Pancreas (tissue), 10 donors: ENCODE measurements at regions not wholly inside any gene's neighbourhood (a gene's known extent, or its start where the extent isn't known, plus 50 kb on each side); places are given as distances from the start of the nearest gene placed in this dataset.

ENCODE experiments used
- ATAC-seq, 4 donors: fragments of 200-7000 bp; cut with Tn5 transposase; one replicate each; pipeline versions ENCODE4 v1.8.0 to v1.9.1; 2020; ENCODE audit warnings: mild to moderate bottlenecking in 4 of 4, moderate library complexity in 4 of 4
- DNase-seq, 6 donors: peaks; one replicate each; pipeline ENCODE4 v3.0.0-alpha.2; 2020
- FAIRE-seq: peaks from 2 replicates; lab custom pipeline; 2012; peaks lifted over from hg19 to GRCh38; lab: Jason Lieb, UNC
- H3K27ac ChIP-seq, 4 donors: fragments of 200-600 bp; sonication (generic); 1 replicate in 3 of 4; 2 replicates in 1 of 4; pipeline versions ENCODE4 v1.5.0 to v1.8.0; 2020
- H3K27me3 ChIP-seq, 4 donors: fragments of 200-600 bp; one replicate each; pipeline ENCODE4 v1.8.0; 2021
- H3K36me3 ChIP-seq, 3 donors: fragments of 200-600 bp; sonication (generic) in 1 of 3; one replicate each; pipeline versions ENCODE4 v1.5.0 to v1.8.0; 2020 to 2021
- H3K4me1 ChIP-seq, 3 donors: fragments of 200-600 bp; one replicate each; pipeline ENCODE4 v1.8.0; 2021
- H3K4me3 ChIP-seq, 4 donors: fragments of 200-600 bp; sonication (generic) in 2 of 4; one replicate each; pipeline versions ENCODE4 v1.5.0 to v1.8.0; 2020 to 2021
- H3K9me3 ChIP-seq, 4 donors: fragments of 200-600 bp; one replicate each; pipeline ENCODE4 v1.8.0; 2021
- CTCF ChIP-seq, 4 donors: fragments of 200-600 bp; sonication (generic) in 3 of 4; IDR thresholded peaks; one replicate each; pipeline versions ENCODE4 v1.5.0 to v1.8.0; 2021; ENCODE audit warnings: antibody characterized with exemption in 4 of 4
- WGBS, 2 donors: extraction: QIAGEN DNeasy Blood & Tissue Kit; methylation state at CpG; one replicate each; pipeline ENCODE4 v1.1.7; 2013; 5-methylcytosine and 5-hydroxymethylcytosine counted together
- intact Hi-C, 3 donors: fragments of 100-400 bp; cut with DNase I; formaldehyde crosslinking; loops; one replicate each; pipeline versions ENCODE4 v1.11.1 to v1.14.2; 2022
- donor health status: healthy with polysubstance abuse.
- donor health status: DM: no; HTN: no; CAD: no; lungs with moderate emphysema.
- donor health status: DM: no; HTN: no; CAD: no.
- donor health status: control.
- donor health status: control.
- donor health status: Bipolar disorder and iron deficiency.
- donor health status: DM: yes; HTN: yes; CAD: no.
- donor health status: DM: no; HTN: no; CAD: no.
- donor health status: DM: no; HTN: no; CAD: no.
- donor health status: DM: yes; HTN: yes; CAD: no.

GRCh38 chrX:99397879-99398278, 1012.2 kb downstream of the PCDH19 start:
- TF ChIP-seq CTCF (IDR thresholded peaks at IDR 0.05): no peak
- intact Hi-C loops: no loop called here
- Histone ChIP-seq H3K27ac (no peak overlapping the region), H3K4me3 (no peak overlapping the region), H3K36me3 (no peaks in the 10 kb centered on the region), H3K27me3 (no peaks in the 10 kb centered on the region), H3K4me1 (no peaks in the 10 kb centered on the region), H3K9me3 (no peaks in the 10 kb centered on the region)
- no peak for DNase-seq
- no peak for ATAC-seq
- no peak for FAIRE-seq
- 35 to 56% methylated on average over 1 of the region's 1 CpG for WGBS, 2 donors

- DNase-seq: no peak
- 78 to 85% methylated on average over 2 of the region's 2 CpGs for WGBS, 2 donors
- Histone ChIP-seq H3K4me3 (no peak overlapping the region), H3K4me1 (no peaks in the 10 kb centered on the region), H3K27me3 (no peaks in the 10 kb centered on the region), H3K9me3 (no peaks in the 10 kb centered on the region), H3K36me3 (no peaks in the 10 kb centered on the region), H3K27ac (no peak overlapping the region)
- no peak for ATAC-seq
- no peak for FAIRE-seq
- no peak for TF ChIP-seq CTCF (IDR thresholded peaks at IDR 0.05)
- intact Hi-C loops: no loop called here
Measured at GRCh38 chrX:99394456-99394855, 1015.6 kb downstream of the PCDH19 start.

DNA sequence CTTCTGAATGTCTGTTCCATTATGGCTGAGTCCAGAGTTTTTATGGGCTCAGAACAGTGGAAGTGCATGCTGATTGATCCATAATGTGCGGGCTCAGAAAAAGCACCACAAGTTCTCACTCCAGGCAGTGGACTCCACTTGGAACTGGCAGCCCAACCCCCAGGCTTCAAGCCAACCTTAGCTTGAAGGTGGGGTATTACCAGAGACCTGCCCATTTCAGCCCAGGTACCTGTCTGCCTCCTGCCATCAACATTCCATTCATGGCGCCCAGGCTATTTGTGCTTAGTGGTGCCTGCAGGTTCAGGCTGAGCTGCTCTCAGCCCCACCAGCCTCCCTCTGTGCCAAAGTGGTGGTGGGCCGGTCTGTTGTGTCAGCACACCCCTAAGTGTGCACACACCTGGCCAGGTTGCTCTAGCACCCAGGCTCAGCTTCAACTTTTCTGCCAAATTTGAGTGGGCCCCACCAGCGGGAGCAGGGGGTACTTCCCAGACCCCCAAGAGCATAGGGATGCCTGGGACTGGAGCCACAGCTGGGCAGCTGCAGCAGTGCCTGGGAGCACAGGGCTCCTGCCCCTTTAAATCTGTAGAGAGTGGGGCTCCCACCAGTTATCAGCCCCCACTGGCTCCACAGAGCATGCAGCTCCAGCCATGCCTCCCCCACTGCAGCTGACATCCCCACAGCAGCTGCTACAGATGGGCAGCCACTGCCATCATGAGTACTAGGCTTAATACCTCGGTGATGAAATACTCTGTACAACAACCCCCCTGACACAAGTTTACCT, 1025.3 kb downstream of the PCDH19 start:
- no peaks in the 10 kb centered on the region for H3K4me1 ChIP-seq
- H3K27ac ChIP-seq: no peak overlapping the region
- intact Hi-C loops: no loop called here
- H3K27me3 ChIP-seq: peaks cover 0 to 14% (median 0%) of the 10 kb centered on the region in 4 donors
- 65 to 69% methylated on average over 5 of the region's 5 CpGs for WGBS, 2 donors
- no peak for FAIRE-seq
- no peaks in the 10 kb centered on the region for H3K36me3 ChIP-seq
- DNase-seq: peak in 1 of 6 donors; percentile 4
- no peak overlapping the region for H3K4me3 ChIP-seq
- no peaks in the 10 kb centered on the region for H3K9me3 ChIP-seq
- ATAC-seq: no peak
- TF ChIP-seq CTCF (IDR thresholded peaks at IDR 0.05): no peak

DNA sequence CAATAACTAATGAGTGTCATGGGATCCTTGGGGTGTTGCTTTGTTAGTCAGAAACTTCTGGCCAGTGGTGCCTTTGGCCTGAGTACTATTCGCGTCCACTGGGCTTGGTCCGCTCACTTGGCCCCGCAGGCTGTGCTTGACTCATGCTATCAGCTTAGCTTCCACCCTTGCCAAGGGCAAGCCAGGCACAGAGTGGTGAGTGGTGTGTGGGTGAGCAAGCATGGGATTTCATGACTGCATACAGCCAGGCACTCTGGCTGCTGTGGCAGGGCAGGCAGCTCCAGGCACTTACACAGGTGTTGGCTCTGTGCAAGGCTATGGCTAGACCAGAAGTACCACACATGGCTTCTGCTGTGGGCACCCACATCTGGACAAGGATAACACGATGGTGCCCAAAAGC, 1026.3 kb downstream of the PCDH19 start:
- Histone ChIP-seq H3K27me3 (peaks cover 0 to 18% (median 0%) of the 10 kb centered on the region in 4 donors), H3K4me1 (no peaks in the 10 kb centered on the region), H3K9me3 (no peaks in the 10 kb centered on the region), H3K36me3 (no peaks in the 10 kb centered on the region), H3K27ac (no peak overlapping the region), H3K4me3 (no peak overlapping the region)
- intact Hi-C loops: no loop called here
- DNase-seq (peak in 1 of 6 donors; percentile 4), ATAC-seq (no peak), FAIRE-seq (no peak)
- no peak for TF ChIP-seq CTCF (IDR thresholded peaks at IDR 0.05)
- 79 to 88% methylated on average over 5 of the region's 5 CpGs for WGBS, 2 donors

DNA sequence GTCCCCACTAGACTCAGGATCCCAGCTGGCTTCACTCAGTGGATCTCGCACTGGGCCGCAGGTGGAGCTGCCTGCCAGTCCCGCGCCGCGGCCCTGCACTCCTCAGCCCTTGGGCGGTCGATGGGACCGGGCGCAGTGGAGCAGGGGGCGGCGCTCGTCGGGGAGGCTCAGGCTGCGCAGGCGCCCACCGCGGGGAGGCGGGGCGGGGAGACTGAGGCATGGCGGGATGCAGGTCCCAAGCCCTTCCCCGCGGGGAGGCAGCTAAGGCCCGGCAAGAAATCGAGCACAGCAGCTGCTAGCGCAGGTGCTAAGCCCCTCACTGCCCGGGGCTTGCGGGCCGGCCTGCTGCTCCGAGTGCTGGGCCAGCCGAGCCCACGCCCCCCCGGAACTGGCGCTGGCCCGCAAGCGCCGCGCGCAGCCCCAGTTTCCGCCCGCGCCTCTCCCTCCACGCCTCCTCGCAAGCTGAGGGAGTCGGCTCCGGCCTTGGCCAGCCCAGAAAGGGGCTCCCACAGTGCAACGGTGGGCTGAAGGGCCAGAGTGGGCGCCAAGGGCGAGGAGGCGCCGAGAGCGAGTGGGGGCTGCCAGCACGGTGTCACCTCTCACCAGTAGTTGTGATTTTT, 1038.0 kb downstream of the PCDH19 start:
- peak in 1 of 6 donors; percentile 39 for DNase-seq

More for the DNA sequence above, 1038.0 kb downstream of the PCDH19 start:
- intact Hi-C loops: no loop called here
- TF ChIP-seq CTCF (IDR thresholded peaks at IDR 0.05): no peak
- Histone ChIP-seq H3K4me1 (no peaks in the 10 kb centered on the region), H3K4me3 (no peak overlapping the region), H3K27ac (no peak overlapping the region), H3K9me3 (no peaks in the 10 kb centered on the region), H3K27me3 (peaks cover 0 to 4% (median 0%) of the 10 kb centered on the region in 4 donors), H3K36me3 (no peaks in the 10 kb centered on the region)
- 67 to 90% methylated on average over 41 to 53 of the region's 53 CpGs for WGBS, 2 donors
- ATAC-seq (no peak), FAIRE-seq (no peak)
